Activated T-cell treated with anti-CD3 and anti-CD28 coated beads for 4 hours (primary cell): ENCODE measurements at regions not wholly inside any gene's neighbourhood (a gene's known extent, or its start where the extent isn't known, plus 50 kb on each side); places are given as distances from the start of the nearest gene placed in this dataset.

Experiments
- DNase-seq: peaks from one replicate; pipeline ENCODE4 v3.0.0-alpha.2; 2020

GRCh38 chr7:16212610-16213009, 208.7 kb downstream of the CRPPA start:
- DNase-seq: no peak

- no peak for DNase-seq
Measured at GRCh38 chr7:16212032-16212431, 209.3 kb downstream of the CRPPA start.

- no peak for DNase-seq
Measured at GRCh38 chr7:16211402-16211925, 209.9 kb downstream of the CRPPA start.

GRCh38 chr7:16210171-16210570, 211.2 kb downstream of the CRPPA start:
- no peak for DNase-seq

- DNase-seq: no peak
Measured at GRCh38 chr7:16207321-16207720, 214.0 kb downstream of the CRPPA start.

- DNase-seq: no peak
Measured at GRCh38 chr7:16205466-16205865, 215.9 kb downstream of the CRPPA start.

- DNase-seq: no peak
Measured at GRCh38 chr7:16204953-16205352, 216.4 kb downstream of the CRPPA start.

GRCh38 chr7:16203065-16203464, 218.3 kb downstream of the CRPPA start:
- no peak for DNase-seq

GRCh38 chr7:16202303-16202702, 219.0 kb downstream of the CRPPA start:
- no peak for DNase-seq

- no peak for DNase-seq
Measured at GRCh38 chr7:16200591-16200990, 220.7 kb downstream of the CRPPA start.

GRCh38 chr7:16193631-16194030, 227.7 kb downstream of the CRPPA start:
- DNase-seq: no peak

- no peak for DNase-seq
Measured at GRCh38 chr7:16189026-16189715, 232.2 kb downstream of the CRPPA start.

- no peak for DNase-seq
Measured at GRCh38 chr7:16187131-16187530, 234.2 kb downstream of the CRPPA start.

GRCh38 chr7:16178585-16178984, 242.8 kb downstream of the CRPPA start:
- no peak for DNase-seq

- DNase-seq: no peak
Measured at GRCh38 chr7:16178092-16178491, 243.2 kb downstream of the CRPPA start.

- DNase-seq: no peak
Measured at GRCh38 chr7:16174253-16174652, 247.1 kb downstream of the CRPPA start.

- DNase-seq: no peak
Measured at GRCh38 chr7:16172366-16172765, 249.0 kb downstream of the CRPPA start.

GRCh38 chr7:16171928-16172327, 249.4 kb downstream of the CRPPA start:
- DNase-seq: no peak

GRCh38 chr7:16170671-16171070, 250.7 kb downstream of the CRPPA start:
- DNase-seq: no peak

- DNase-seq: no peak
Measured at GRCh38 chr7:16169537-16169936, 251.8 kb downstream of the CRPPA start.

GRCh38 chr7:16167526-16167925, 253.8 kb downstream of the CRPPA start:
- no peak for DNase-seq

GRCh38 chr7:16144361-16144760, 277.0 kb downstream of the CRPPA start:
- no peak for DNase-seq

- no peak for DNase-seq
Measured at GRCh38 chr7:16137944-16138343, 283.4 kb downstream of the CRPPA start.

- DNase-seq: no peak
Measured at GRCh38 chr7:16136896-16137295, 284.4 kb downstream of the CRPPA start.

- no peak for DNase-seq
Measured at GRCh38 chr7:16135658-16136057, 285.7 kb downstream of the CRPPA start.
